ENCODE measurements at regions not wholly inside any gene's neighbourhood (a gene's known extent, or its start where the extent isn't known, plus 50 kb on each side); places are given as distances from the start of the nearest gene placed in this dataset.

- CTCF ChIA-PET: no interaction called here
These were observed 263.8 kb upstream of the IRX1 start for GRCh38 chr5:3331819-3332218.

DNA sequence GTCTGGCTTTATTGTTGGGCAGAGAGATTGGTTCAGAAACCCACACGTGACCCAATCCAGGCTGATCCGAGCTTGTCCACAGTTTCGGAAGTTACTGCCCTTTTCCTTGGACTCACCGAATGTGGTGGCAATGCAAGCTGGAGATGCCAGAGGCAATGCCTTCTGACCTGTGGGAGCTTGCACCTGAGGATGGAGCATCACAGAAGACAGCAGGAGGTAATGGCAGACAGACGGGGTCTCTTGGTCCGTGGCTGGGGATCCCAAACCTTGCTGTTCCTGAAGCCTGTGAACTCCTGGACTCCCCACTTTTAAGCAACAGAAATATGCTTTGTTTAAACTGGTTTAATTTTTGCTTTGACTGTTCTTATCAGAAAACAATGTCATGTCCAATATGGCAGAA lies 265.2 kb upstream of the IRX1 start:
- CTCF ChIA-PET: no interaction called here
- no peak overlapping the region for H3K27ac ChIP-seq (ENCODE audit: low read length)
- no TSS peak for BruUV-seq (replicated peaks)
- no peak overlapping the region for H3K4me3 ChIP-seq (ENCODE audit: low read depth in 2 of 2, low read length in 2 of 2)
- ATAC-seq: no peak
- no peaks in the 10 kb centered on the region for H3K36me3 ChIP-seq (ENCODE audit: control insufficient read depth, insufficient read depth, low read length)
- no peak for TF ChIP-seq POLR2AphosphoS5 (IDR thresholded peaks at IDR 0.05; ENCODE audit: low read depth, low read length)
- DNase-seq (ENCODE audit: low read depth, low spot score): no peak
- in situ Hi-C loops (cut with HindIII; ENCODE audit: low pct_unique_long_range_greater_than_20kb, low sequenced_read_pairs) (no loop called here), intact Hi-C loops (cut with micrococcal nuclease; ENCODE audit: unreplicated experiment) (no loop called here)
- POLR2A ChIA-PET: no interaction called here
- no peaks in the 10 kb centered on the region for H3K9me3 ChIP-seq (ENCODE audit: control insufficient read depth, insufficient read depth, low read depth, low read length)
- no peaks in the 10 kb centered on the region for H3K4me1 ChIP-seq (ENCODE audit: control insufficient read depth, insufficient read depth, low read length)
- H3K27me3 ChIP-seq (ENCODE audit: control insufficient read depth, insufficient read depth, low read length): no peaks in the 10 kb centered on the region

More at GRCh38 chr5:3331819-3332218, 263.8 kb upstream of the IRX1 start:
- no peak for ATAC-seq
- POLR2A ChIA-PET: no interaction called here
- Histone ChIP-seq H3K4me3 (ENCODE audit: low read depth in 2 of 2, low read length in 2 of 2) (no peak overlapping the region), H3K4me1 (ENCODE audit: control insufficient read depth, insufficient read depth, low read length) (no peaks in the 10 kb centered on the region), H3K9me3 (ENCODE audit: control insufficient read depth, insufficient read depth, low read depth, low read length) (no peaks in the 10 kb centered on the region), H3K36me3 (ENCODE audit: control insufficient read depth, insufficient read depth, low read length) (no peaks in the 10 kb centered on the region), H3K27ac (ENCODE audit: low read length) (no peak overlapping the region), H3K27me3 (ENCODE audit: control insufficient read depth, insufficient read depth, low read length) (no peaks in the 10 kb centered on the region)
- BruUV-seq (replicated peaks): no TSS peak
- in situ Hi-C loops (cut with HindIII; ENCODE audit: low pct_unique_long_range_greater_than_20kb, low sequenced_read_pairs) (no loop called here), intact Hi-C loops (cut with micrococcal nuclease; ENCODE audit: unreplicated experiment) (no loop called here)
- DNase-seq (ENCODE audit: low read depth, low spot score): no peak
- TF ChIP-seq, protein P1, sequence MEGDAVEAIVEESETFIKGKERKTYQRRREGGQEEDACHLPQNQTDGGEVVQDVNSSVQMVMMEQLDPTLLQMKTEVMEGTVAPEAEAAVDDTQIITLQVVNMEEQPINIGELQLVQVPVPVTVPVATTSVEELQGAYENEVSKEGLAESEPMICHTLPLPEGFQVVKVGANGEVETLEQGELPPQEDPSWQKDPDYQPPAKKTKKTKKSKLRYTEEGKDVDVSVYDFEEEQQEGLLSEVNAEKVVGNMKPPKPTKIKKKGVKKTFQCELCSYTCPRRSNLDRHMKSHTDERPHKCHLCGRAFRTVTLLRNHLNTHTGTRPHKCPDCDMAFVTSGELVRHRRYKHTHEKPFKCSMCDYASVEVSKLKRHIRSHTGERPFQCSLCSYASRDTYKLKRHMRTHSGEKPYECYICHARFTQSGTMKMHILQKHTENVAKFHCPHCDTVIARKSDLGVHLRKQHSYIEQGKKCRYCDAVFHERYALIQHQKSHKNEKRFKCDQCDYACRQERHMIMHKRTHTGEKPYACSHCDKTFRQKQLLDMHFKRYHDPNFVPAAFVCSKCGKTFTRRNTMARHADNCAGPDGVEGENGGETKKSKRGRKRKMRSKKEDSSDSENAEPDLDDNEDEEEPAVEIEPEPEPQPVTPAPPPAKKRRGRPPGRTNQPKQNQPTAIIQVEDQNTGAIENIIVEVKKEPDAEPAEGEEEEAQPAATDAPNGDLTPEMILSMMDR (IDR thresholded peaks at IDR 0.05): no peak
- TF ChIP-seq POLR2AphosphoS5 (IDR thresholded peaks at IDR 0.05; ENCODE audit: low read depth, low read length): no peak
- no peak for TF ChIP-seq SIN3A (IDR thresholded peaks at IDR 0.05; ENCODE audit: borderline replicate concordance, insufficient read depth, low read depth, low read length)
- TF ChIP-seq, protein P2, sequence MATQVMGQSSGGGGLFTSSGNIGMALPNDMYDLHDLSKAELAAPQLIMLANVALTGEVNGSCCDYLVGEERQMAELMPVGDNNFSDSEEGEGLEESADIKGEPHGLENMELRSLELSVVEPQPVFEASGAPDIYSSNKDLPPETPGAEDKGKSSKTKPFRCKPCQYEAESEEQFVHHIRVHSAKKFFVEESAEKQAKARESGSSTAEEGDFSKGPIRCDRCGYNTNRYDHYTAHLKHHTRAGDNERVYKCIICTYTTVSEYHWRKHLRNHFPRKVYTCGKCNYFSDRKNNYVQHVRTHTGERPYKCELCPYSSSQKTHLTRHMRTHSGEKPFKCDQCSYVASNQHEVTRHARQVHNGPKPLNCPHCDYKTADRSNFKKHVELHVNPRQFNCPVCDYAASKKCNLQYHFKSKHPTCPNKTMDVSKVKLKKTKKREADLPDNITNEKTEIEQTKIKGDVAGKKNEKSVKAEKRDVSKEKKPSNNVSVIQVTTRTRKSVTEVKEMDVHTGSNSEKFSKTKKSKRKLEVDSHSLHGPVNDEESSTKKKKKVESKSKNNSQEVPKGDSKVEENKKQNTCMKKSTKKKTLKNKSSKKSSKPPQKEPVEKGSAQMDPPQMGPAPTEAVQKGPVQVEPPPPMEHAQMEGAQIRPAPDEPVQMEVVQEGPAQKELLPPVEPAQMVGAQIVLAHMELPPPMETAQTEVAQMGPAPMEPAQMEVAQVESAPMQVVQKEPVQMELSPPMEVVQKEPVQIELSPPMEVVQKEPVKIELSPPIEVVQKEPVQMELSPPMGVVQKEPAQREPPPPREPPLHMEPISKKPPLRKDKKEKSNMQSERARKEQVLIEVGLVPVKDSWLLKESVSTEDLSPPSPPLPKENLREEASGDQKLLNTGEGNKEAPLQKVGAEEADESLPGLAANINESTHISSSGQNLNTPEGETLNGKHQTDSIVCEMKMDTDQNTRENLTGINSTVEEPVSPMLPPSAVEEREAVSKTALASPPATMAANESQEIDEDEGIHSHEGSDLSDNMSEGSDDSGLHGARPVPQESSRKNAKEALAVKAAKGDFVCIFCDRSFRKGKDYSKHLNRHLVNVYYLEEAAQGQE (IDR thresholded peaks at IDR 0.05; ENCODE audit: insufficient read depth in 1 of 2, low read depth in 2 of 2, low read length in 1 of 2): no peak
- no peak for TF ChIP-seq TCF7L2 (IDR thresholded peaks at IDR 0.05; ENCODE audit: low read depth, low read length)

DNA sequence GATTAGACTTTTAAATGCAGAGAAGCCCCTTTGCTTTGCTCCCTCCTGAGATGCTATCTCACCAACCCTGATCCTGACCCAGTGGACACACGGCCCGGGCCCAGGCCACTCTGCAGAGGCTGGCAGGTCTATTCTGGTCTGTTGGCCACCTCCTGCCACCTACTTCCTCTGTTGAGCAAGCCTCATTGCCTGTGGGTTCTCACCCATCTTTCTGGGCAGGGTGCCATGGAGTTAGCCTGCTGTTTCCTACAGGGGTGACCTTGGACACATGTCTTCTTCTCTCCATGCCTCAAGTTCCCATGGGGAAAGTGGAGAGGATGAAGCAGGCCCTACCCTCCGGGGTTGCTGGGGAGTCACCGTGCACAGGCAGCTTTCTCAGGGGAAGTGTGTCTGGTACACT lies 266.2 kb upstream of the IRX1 start:
- intact Hi-C loops (cut with micrococcal nuclease; ENCODE audit: unreplicated experiment): no loop called here
- BruUV-seq (replicated peaks): no TSS peak
- no peak for TF ChIP-seq POLR2AphosphoS5 (IDR thresholded peaks at IDR 0.05; ENCODE audit: low read depth, low read length)
- no peak for TF ChIP-seq SIN3A (IDR thresholded peaks at IDR 0.05; ENCODE audit: borderline replicate concordance, insufficient read depth, low read depth, low read length)
- TF ChIP-seq, protein P1 (IDR thresholded peaks at IDR 0.05): no peak
- TF ChIP-seq, protein P2 (IDR thresholded peaks at IDR 0.05; ENCODE audit: insufficient read depth in 1 of 2, low read depth in 2 of 2, low read length in 1 of 2): no peak
- TF ChIP-seq TCF7L2 (IDR thresholded peaks at IDR 0.05; ENCODE audit: low read depth, low read length): no peak

More for the DNA sequence above, 266.2 kb upstream of the IRX1 start:
- H3K27me3 ChIP-seq (ENCODE audit: control insufficient read depth, insufficient read depth, low read length): no peaks in the 10 kb centered on the region
- in situ Hi-C loops (cut with HindIII; ENCODE audit: low pct_unique_long_range_greater_than_20kb, low sequenced_read_pairs): no loop called here
- H3K36me3 ChIP-seq (ENCODE audit: control insufficient read depth, insufficient read depth, low read length): no peaks in the 10 kb centered on the region
- no peaks in the 10 kb centered on the region for H3K4me1 ChIP-seq (ENCODE audit: control insufficient read depth, insufficient read depth, low read length)
- no peak overlapping the region for H3K4me3 ChIP-seq (ENCODE audit: low read depth in 2 of 2, low read length in 2 of 2)
- no peaks in the 10 kb centered on the region for H3K9me3 ChIP-seq (ENCODE audit: control insufficient read depth, insufficient read depth, low read depth, low read length)
- POLR2A ChIA-PET: no interaction called here
- H3K27ac ChIP-seq (ENCODE audit: low read length): no peak overlapping the region
- CTCF ChIA-PET: no interaction called here
- no peak for DNase-seq (ENCODE audit: low read depth, low spot score)
- no peak for ATAC-seq

Data from Panc1 (cell line).